MCF 10A (cell line): ENCODE measurements at regions not wholly inside any gene's neighbourhood (a gene's known extent, or its start where the extent isn't known, plus 50 kb on each side); places are given as distances from the start of the nearest gene placed in this dataset.

Experiments
- BruUV-seq: library from RNA; stranded (reverse); fragments of 400-500 nt; replicated peaks from 2 replicates; lab custom pipeline; 2021; lab: Mats Ljungman, UMichigan
- CTCF ChIA-PET: fragments of 300-600 bp; sonication (Branson Sonifier 250); formaldehyde crosslinking; extraction: SDS; loops from one replicate; lab custom pipeline; 2021; ENCODE audit warnings: antibody characterized with exemption, inconsistent platforms; lab: Yijun Ruan, JAX
- POLR2A ChIA-PET: fragments of 300-600, 350-650 bp; sonication (Branson Sonifier 250); formaldehyde crosslinking; extraction: SDS; loops from one replicate; lab custom pipeline; 2020; ENCODE audit warnings: antibody characterized with exemption, inconsistent platforms; lab: Yijun Ruan, JAX
- DNase-seq: peaks from one replicate; pipeline ENCODE4 v3.0.0-alpha.2; 2018; ENCODE audit not compliant: unreplicated experiment
- H3K27ac Mint-ChIP-seq: one replicate; pipeline ENCODE4 v1.8.0; 2022; ENCODE audit warnings: mild to moderate bottlenecking, low read depth, mixed read lengths; ENCODE audit not compliant: unreplicated experiment
- H3K27me3 Mint-ChIP-seq: one replicate; pipeline ENCODE4 v1.8.0; 2022; ENCODE audit warnings: mixed read lengths; ENCODE audit not compliant: insufficient read depth, unreplicated experiment
- H3K36me3 Mint-ChIP-seq: one replicate; pipeline ENCODE4 v1.8.0; 2022; ENCODE audit warnings: mild to moderate bottlenecking, moderate library complexity, mixed read lengths; ENCODE audit not compliant: insufficient read depth, unreplicated experiment
- H3K4me1 Mint-ChIP-seq: one replicate; pipeline ENCODE4 v1.8.0; 2022; ENCODE audit warnings: mixed read lengths; ENCODE audit not compliant: insufficient read depth, unreplicated experiment
- H3K4me3 Mint-ChIP-seq: one replicate; pipeline ENCODE4 v1.8.0; 2022; ENCODE audit warnings: mild to moderate bottlenecking, moderate library complexity, mixed read lengths; ENCODE audit not compliant: unreplicated experiment
- H3K9me3 Mint-ChIP-seq: one replicate; pipeline ENCODE4 v1.8.0; 2022; ENCODE audit warnings: mixed read lengths; ENCODE audit not compliant: unreplicated experiment
- CTCF ChIP-seq: fragments of 200-600 bp; IDR thresholded peaks from one replicate; pipeline ENCODE4 v1.8.0; 2022; ENCODE audit warnings: antibody characterized with exemption, mild to moderate bottlenecking; ENCODE audit not compliant: unreplicated experiment
- intact Hi-C: fragments of 100-400 bp; cut with micrococcal nuclease; formaldehyde crosslinking; loops from 2 replicates; pipeline ENCODE4 v1.14.1; 2022

DNA sequence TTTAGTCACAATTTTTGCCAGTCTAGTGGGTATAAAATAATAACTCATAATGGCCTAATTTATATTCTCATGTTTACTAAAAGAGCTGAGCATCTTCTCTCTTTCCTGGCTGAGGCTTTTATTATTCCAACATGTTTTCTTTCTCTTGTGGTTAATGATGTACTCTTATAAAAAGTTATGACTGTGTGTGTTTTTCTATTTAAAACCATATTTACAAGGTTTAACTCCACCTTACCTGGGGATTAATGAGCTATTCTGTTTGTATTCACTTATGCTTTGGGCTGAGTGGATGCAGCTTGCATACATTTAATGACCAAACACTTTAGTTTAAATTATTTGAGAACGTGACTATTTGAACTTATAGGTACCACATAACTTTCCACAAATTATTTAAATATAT lies 1365.7 kb upstream of the SLC10A2 start:
- H3K27me3 Mint-ChIP-seq = no peaks in the 10 kb centered on the region
- H3K4me3 Mint-ChIP-seq = no peak overlapping the region
- CTCF ChIA-PET = no interaction called here
- H3K27ac Mint-ChIP-seq = no peak overlapping the region
- POLR2A ChIA-PET = interaction anchor here (0.6 kb wide), 1 partner anchor 12 kb away, joined by 4 read pairs; no protein-coding TSS in a partner anchor
- no TSS peak for BruUV-seq
- TF ChIP-seq CTCF = no peak
- no peaks in the 10 kb centered on the region for H3K9me3 Mint-ChIP-seq
- H3K36me3 Mint-ChIP-seq = no peaks in the 10 kb centered on the region
- no peaks in the 10 kb centered on the region for H3K4me1 Mint-ChIP-seq
- intact Hi-C loops = no loop called here
- DNase-seq = no peak

DNA sequence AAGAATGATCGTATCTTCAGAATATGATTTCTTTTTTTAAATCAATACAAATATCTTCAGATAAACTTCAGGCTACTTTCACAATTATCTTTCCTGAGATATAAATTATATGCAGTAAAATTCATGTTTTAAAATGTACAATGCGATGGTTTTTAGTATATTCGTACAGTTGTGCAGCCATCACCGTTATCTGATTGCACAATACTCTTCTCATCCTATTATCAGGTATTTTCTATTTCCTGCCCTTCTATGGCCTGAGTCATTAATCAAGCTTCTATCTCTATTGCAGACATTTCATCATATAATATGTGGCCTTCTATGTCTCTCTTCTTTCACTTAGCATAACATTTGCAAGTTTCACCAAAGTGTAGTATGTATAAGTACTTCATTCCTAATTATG lies 1360.2 kb upstream of the SLC10A2 start:
- TF ChIP-seq CTCF = no peak
- BruUV-seq = no TSS peak
- Mint-ChIP-seq H3K4me3 (no peak overlapping the region), H3K9me3 (no peaks in the 10 kb centered on the region), H3K27me3 (no peaks in the 10 kb centered on the region), H3K4me1 (no peaks in the 10 kb centered on the region), H3K27ac (no peak overlapping the region), H3K36me3 (no peaks in the 10 kb centered on the region)
- POLR2A ChIA-PET = no interaction called here
- intact Hi-C loops = no loop called here
- DNase-seq = no peak
- CTCF ChIA-PET = no interaction called here

DNA sequence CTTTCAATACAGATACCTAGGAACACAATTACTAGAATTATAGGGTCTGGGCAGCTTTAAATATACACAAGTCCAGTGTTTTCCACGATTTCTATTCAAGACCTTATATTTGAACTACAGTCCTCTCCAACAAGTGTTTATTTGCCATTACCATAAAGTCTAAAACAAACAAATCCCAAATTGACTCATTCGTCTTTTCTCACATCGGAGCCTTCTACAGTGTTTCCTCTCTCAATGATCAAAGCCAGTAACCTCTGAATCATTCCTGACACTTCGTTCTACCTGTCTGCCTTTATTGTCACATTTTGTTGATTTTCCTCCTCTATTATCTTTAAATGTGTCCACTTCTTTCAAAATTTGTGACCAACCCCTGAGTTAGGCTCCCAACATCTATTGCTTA lies 1356.5 kb upstream of the SLC10A2 start:
- ChIA-PET POLR2A (no interaction called here), CTCF (no interaction called here)
- intact Hi-C loops = no loop called here
- Mint-ChIP-seq H3K9me3 (no peaks in the 10 kb centered on the region), H3K27me3 (no peaks in the 10 kb centered on the region), H3K27ac (no peak overlapping the region), H3K4me3 (no peak overlapping the region), H3K4me1 (no peaks in the 10 kb centered on the region), H3K36me3 (no peaks in the 10 kb centered on the region)
- no TSS peak for BruUV-seq
- TF ChIP-seq CTCF = no peak
- no peak for DNase-seq

DNA sequence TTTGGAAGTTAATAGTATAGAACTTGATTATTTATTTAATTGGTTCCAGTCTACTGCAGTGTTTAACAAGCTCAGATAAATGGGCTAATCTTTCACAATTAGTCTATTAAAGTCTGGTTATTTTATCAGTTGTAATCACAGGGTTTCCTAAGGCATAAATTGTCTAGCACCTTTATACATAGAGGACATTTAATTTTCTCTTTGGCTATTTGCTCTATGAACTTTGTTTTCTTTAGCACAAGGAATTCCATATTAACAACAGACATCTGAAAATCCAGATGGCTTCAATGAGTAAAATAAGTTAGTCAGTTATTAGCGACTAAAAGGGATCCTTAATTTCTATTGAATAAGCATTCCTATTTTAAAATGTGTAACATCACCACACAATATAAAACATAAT lies 1350.8 kb upstream of the SLC10A2 start:
- no peak for TF ChIP-seq CTCF
- ChIA-PET POLR2A (no interaction called here), CTCF (no interaction called here)
- H3K4me3 Mint-ChIP-seq = no peak overlapping the region
- DNase-seq = no peak
- H3K27me3 Mint-ChIP-seq = no peaks in the 10 kb centered on the region
- no peaks in the 10 kb centered on the region for H3K36me3 Mint-ChIP-seq
- H3K9me3 Mint-ChIP-seq = no peaks in the 10 kb centered on the region
- H3K4me1 Mint-ChIP-seq = no peaks in the 10 kb centered on the region
- BruUV-seq = no TSS peak
- H3K27ac Mint-ChIP-seq = no peak overlapping the region
- intact Hi-C loops = no loop called here
